Heart left ventricle (tissue), 13 donors: ENCODE measurements at regions not wholly inside any gene's neighbourhood (a gene's known extent, or its start where the extent isn't known, plus 50 kb on each side); places are given as distances from the start of the nearest gene placed in this dataset.

ENCODE experiments used
- CTCF ChIP-seq, 12 donors: fragments of 200-600 bp; sonication (generic) in 4 of 12; IDR thresholded peaks; one replicate each; pipeline versions ENCODE4 v1.5.0 to v1.8.0; 2018 to 2022; ENCODE audit warnings: antibody characterized with exemption in 12 of 12, mild to moderate bottlenecking in 5 of 12
- POLR2A ChIP-seq, 2 donors: fragments of 450-650 bp; IDR thresholded peaks; one replicate each; pipeline ENCODE4 v1.6.1; 2017; ENCODE audit warnings: antibody characterized with exemption in 2 of 2, mild to moderate bottlenecking in 2 of 2, moderate library complexity in 2 of 2
- donor health status: ischemic (EF 13 %, LVEDD 7.1; RV severe dilation, severe dysfunction).
- donor health status: DM: no; HTN: yes; CAD: no.
- donor health status: DM: no; HTN: no; CAD: no.
- donor health status: ischemic (EF 25% LVEDD 6.9; RV normal size, moderate dysfunction).
- donor health status: ischemic (EF 25% LVEDD 5.7; RV mildly dilated, moderate dysfunction).
- donor health status: ischemic (EF 35%, LVEDD 5.7; RV mildly dilated, moderate dysfunction).
- donor health status: nonischemic (EF 11% LVEDD 7.7; RV severe dilation, severe dysfunction).
- donor health status: DM: yes; HTN: yes; CAD: no.
- donor health status: PGD.
- donor health status: ischemic (EF 29% LVEDD 5.4; RV normal size, mild dysfunction).
- donor health status: nonischemic (EF 23%, LVEDD 6.1; RV moderate dilation, normal function).

- TF ChIP-seq CTCF (IDR thresholded peaks at IDR 0.05) (no peak), POLR2A (IDR thresholded peaks at IDR 0.05) (no peak)
These were observed 447.6 kb upstream of the IL12A start for GRCh38 chr3:159540882-159541495.
